ENCODE measurements at regions not wholly inside any gene's neighbourhood (a gene's known extent, or its start where the extent isn't known, plus 50 kb on each side); places are given as distances from the start of the nearest gene placed in this dataset.

DNA sequence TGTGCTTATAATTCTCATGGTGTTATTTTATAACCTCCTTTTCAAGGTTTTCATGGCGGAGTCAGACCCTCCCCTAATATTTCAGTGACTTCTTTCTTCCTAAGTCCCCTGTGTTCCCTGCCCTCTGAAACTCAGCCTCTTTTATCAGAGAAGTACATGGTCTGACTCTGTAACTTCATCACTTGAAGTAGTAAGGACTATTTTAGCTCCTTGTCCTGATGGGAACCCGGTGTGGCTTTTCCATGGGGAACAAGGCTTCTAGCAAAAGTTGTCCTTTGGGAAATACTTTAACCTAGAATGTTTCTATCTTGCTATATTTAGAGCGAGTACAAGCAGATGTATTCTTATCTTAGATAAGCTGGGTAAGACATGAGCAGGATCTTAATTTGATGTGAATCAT is 117.5 kb downstream of the TRIB2 start:
- Mint-ChIP-seq H3K4me1 (peaks cover 19% of the 10 kb centered on the region), H3K9me3 (0 out of 2 replicates have a peak, but pooled peaks cover 5% of the 10 kb centered on the region), H3K4me3 (no peak overlapping the region), H3K27ac (no peak overlapping the region), H3K27me3 (ENCODE audit: low read depth) (no peaks in the 10 kb centered on the region), H3K36me3 (no peaks in the 10 kb centered on the region)
- ChIA-PET CTCF (no interaction called here), POLR2A (no interaction called here)
- TF ChIP-seq ATF1 (CRISPR knock-in tag; IDR thresholded peaks at IDR 0.05): no peak
- no peak for TF ChIP-seq PREB (CRISPR knock-in tag; IDR thresholded peaks at IDR 0.05; ENCODE audit: borderline replicate concordance)
- TF ChIP-seq USF2 (CRISPR knock-in tag; IDR thresholded peaks at IDR 0.05): no peak
- TF ChIP-seq, protein P1, sequence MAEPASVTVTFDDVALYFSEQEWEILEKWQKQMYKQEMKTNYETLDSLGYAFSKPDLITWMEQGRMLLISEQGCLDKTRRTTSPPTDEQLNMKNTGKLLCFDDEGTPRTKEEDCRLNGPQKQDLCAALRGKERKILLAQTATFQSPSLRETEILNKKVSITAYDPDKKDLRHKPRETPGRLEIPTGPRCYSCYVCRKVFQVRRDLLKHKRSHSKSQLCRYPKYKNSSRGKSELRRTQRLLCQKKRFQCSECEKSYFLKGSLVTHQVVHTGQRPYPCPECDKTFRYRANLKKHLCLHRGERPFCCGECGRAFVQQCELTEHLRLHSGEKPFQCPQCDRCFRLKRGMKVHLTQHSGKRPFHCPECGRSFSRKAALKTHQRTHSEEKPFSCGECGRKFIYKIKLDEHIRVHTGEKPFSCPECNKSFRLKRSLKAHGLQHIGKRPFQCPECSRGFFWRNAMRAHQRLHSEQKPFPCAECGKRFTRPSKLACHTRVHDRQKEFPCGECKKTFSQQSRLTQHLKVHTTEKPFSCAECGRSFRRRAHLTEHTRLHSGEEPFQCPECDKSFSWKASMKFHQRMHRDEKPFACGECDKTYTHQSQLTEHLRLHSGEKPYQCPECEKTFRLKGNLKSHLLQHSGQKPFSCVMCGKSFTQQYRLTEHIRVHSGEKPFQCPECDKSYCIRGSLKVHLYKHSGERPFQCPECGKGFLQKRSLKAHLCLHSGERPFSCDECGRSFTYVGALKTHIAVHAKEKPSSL (CRISPR knock-in tag; conservative IDR thresholded peaks at IDR 0.05): no peak
- TF ChIP-seq, protein P2, sequence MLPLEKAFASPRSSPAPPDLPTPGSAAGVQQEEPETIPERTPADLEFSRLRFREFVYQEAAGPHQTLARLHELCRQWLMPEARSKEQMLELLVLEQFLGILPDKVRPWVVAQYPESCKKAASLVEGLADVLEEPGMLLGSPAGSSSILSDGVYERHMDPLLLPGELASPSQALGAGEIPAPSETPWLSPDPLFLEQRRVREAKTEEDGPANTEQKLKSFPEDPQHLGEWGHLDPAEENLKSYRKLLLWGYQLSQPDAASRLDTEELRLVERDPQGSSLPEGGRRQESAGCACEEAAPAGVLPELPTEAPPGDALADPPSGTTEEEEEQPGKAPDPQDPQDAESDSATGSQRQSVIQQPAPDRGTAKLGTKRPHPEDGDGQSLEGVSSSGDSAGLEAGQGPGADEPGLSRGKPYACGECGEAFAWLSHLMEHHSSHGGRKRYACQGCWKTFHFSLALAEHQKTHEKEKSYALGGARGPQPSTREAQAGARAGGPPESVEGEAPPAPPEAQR (CRISPR knock-in tag; IDR thresholded peaks at IDR 0.05): no peak
- TF ChIP-seq ATF6 (CRISPR knock-in tag; IDR thresholded peaks at IDR 0.05): no peak
- no peak for TF ChIP-seq ZNF121 (CRISPR knock-in tag; IDR thresholded peaks at IDR 0.05)
- TF ChIP-seq SMAD3 (CRISPR knock-in tag; IDR thresholded peaks at IDR 0.05; ENCODE audit: borderline replicate concordance): no peak
- TF ChIP-seq, protein P3, sequence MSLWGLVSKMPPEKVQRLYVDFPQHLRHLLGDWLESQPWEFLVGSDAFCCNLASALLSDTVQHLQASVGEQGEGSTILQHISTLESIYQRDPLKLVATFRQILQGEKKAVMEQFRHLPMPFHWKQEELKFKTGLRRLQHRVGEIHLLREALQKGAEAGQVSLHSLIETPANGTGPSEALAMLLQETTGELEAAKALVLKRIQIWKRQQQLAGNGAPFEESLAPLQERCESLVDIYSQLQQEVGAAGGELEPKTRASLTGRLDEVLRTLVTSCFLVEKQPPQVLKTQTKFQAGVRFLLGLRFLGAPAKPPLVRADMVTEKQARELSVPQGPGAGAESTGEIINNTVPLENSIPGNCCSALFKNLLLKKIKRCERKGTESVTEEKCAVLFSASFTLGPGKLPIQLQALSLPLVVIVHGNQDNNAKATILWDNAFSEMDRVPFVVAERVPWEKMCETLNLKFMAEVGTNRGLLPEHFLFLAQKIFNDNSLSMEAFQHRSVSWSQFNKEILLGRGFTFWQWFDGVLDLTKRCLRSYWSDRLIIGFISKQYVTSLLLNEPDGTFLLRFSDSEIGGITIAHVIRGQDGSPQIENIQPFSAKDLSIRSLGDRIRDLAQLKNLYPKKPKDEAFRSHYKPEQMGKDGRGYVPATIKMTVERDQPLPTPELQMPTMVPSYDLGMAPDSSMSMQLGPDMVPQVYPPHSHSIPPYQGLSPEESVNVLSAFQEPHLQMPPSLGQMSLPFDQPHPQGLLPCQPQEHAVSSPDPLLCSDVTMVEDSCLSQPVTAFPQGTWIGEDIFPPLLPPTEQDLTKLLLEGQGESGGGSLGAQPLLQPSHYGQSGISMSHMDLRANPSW (CRISPR knock-in tag; conservative IDR thresholded peaks at IDR 0.05; ENCODE audit: low read depth): no peak
- TF ChIP-seq ZNF317 (CRISPR knock-in tag; IDR thresholded peaks at IDR 0.05; ENCODE audit: borderline replicate concordance, low read depth): no peak
- TF ChIP-seq NFYB (CRISPR knock-in tag; conservative IDR thresholded peaks at IDR 0.05; ENCODE audit: low read depth): no peak
- TF ChIP-seq, protein P4, sequence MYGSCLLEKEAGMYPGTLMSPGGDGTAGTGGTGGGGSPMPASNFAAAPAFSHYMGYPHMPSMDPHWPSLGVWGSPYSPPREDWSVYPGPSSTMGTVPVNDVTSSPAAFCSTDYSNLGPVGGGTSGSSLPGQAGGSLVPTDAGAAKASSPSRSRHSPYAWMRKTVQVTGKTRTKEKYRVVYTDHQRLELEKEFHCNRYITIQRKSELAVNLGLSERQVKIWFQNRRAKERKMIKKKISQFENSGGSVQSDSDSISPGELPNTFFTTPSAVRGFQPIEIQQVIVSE (CRISPR knock-in tag; IDR thresholded peaks at IDR 0.05; ENCODE audit: borderline replicate concordance): no peak
- no peak for TF ChIP-seq NR3C1 (CRISPR knock-in tag; conservative IDR thresholded peaks at IDR 0.05; ENCODE audit: low read depth)
- no peak for TF ChIP-seq FOXK1 (CRISPR knock-in tag; IDR thresholded peaks at IDR 0.05)
- no peak for TF ChIP-seq FOXJ3 (CRISPR knock-in tag; IDR thresholded peaks at IDR 0.05; ENCODE audit: borderline replicate concordance)
- TF ChIP-seq TEAD1 (CRISPR knock-in tag; IDR thresholded peaks at IDR 0.05): no peak
- TF ChIP-seq CBFB (CRISPR knock-in tag; IDR thresholded peaks at IDR 0.05; ENCODE audit: low read depth): no peak
- TF ChIP-seq ZNF423 (CRISPR knock-in tag; IDR thresholded peaks at IDR 0.05): no peak
- no peak for DNase-seq (ENCODE audit: low spot score)
- ATAC-seq: no peak

All from WTC11 (cell line).